T-helper 2 cell (primary cell): ENCODE measurements at regions not wholly inside any gene's neighbourhood (a gene's known extent, or its start where the extent isn't known, plus 50 kb on each side); places are given as distances from the start of the nearest gene placed in this dataset.

Experiments
- DNase-seq, 5 experiments: peaks; one replicate each; pipeline versions ENCODE4 v3.0.0 to v3.0.0-alpha.2; 2012 to 2022

- DNase-seq: no peak
These were observed 562.6 kb downstream of the DCDC2C start for GRCh38 chr2:4265936-4266335.

GRCh38 chr2:4269885-4270284, 566.5 kb downstream of the DCDC2C start:
- no peak for DNase-seq

GRCh38 chr2:4272261-4272858, 569.0 kb downstream of the DCDC2C start:
- DNase-seq: no peak

GRCh38 chr2:4278392-4278791, 575.0 kb downstream of the DCDC2C start:
- DNase-seq: no peak

- DNase-seq: no peak
These were observed 576.1 kb downstream of the DCDC2C start for GRCh38 chr2:4279431-4279830.

GRCh38 chr2:4291430-4291829, 588.1 kb downstream of the DCDC2C start:
- DNase-seq: no peak

- no peak for DNase-seq
These were observed 592.3 kb downstream of the DCDC2C start for GRCh38 chr2:4295680-4296079.

- no peak for DNase-seq
These were observed 597.2 kb downstream of the DCDC2C start for GRCh38 chr2:4300616-4301015.

- no peak for DNase-seq
These were observed 621.2 kb downstream of the DCDC2C start for GRCh38 chr2:4324531-4324930.

- no peak for DNase-seq
These were observed 633.5 kb downstream of the DCDC2C start for GRCh38 chr2:4336864-4337263.

GRCh38 chr2:4338345-4338744, 635.0 kb downstream of the DCDC2C start:
- no peak for DNase-seq

GRCh38 chr2:4340536-4340935, 637.2 kb downstream of the DCDC2C start:
- DNase-seq: no peak

GRCh38 chr2:4346628-4347027, 643.3 kb downstream of the DCDC2C start:
- no peak for DNase-seq

GRCh38 chr2:4353668-4354067, 650.3 kb downstream of the DCDC2C start:
- no peak for DNase-seq

GRCh38 chr2:4354164-4354563, 650.8 kb downstream of the DCDC2C start:
- no peak for DNase-seq

GRCh38 chr2:4354678-4355077, 651.3 kb downstream of the DCDC2C start:
- DNase-seq: peak in 1 of 5 experiments; percentile 2

- DNase-seq: no peak
These were observed 652.7 kb downstream of the DCDC2C start for GRCh38 chr2:4356109-4356508.

- DNase-seq: no peak
These were observed 653.2 kb downstream of the DCDC2C start for GRCh38 chr2:4356541-4356940.

GRCh38 chr2:4357121-4357520, 653.7 kb downstream of the DCDC2C start:
- no peak for DNase-seq

GRCh38 chr2:4358837-4359236, 655.5 kb downstream of the DCDC2C start:
- no peak for DNase-seq

GRCh38 chr2:4368907-4369306, 665.5 kb downstream of the DCDC2C start:
- no peak for DNase-seq

GRCh38 chr2:4369826-4370419, 666.5 kb downstream of the DCDC2C start:
- no peak for DNase-seq

- DNase-seq: no peak
These were observed 667.2 kb downstream of the DCDC2C start for GRCh38 chr2:4370422-4371090.

- no peak for DNase-seq
These were observed 677.7 kb downstream of the DCDC2C start for GRCh38 chr2:4381049-4381448.
